Smooth muscle cell (in vitro differentiated cells): ENCODE measurements at regions not wholly inside any gene's neighbourhood (a gene's known extent, or its start where the extent isn't known, plus 50 kb on each side); places are given as distances from the start of the nearest gene placed in this dataset.

ENCODE experiments used
- DNase-seq: peaks from one replicate; lab custom pipeline; 2025; ENCODE audit not compliant: unreplicated experiment; lab: John Stamatoyannopoulos, UW
- H2AFZ ChIP-seq: fragments of 200-600 bp; sonication (generic); 2 replicates; pipeline ENCODE4 v1.6.0; 2016; ENCODE audit warnings: antibody characterized with exemption, low read depth, mild to moderate bottlenecking
- H3F3A ChIP-seq: fragments of 200-600 bp; sonication (generic); 2 replicates; pipeline ENCODE4 v1.6.0; 2017; ENCODE audit warnings: antibody characterized with exemption, low read depth
- H3K27ac ChIP-seq: fragments of 200-600 bp; sonication (generic); 2 replicates; pipeline ENCODE4 v1.5.1; 2016; ENCODE audit warnings: low read depth, mild to moderate bottlenecking
- H3K27me3 ChIP-seq: fragments of 200-600 bp; sonication (generic); 2 replicates; pipeline ENCODE4 v1.6.1; 2016; ENCODE audit warnings: low read depth, mild to moderate bottlenecking
- H3K36me3 ChIP-seq: fragments of 200-600 bp; sonication (generic); 2 replicates; pipeline ENCODE4 v1.5.1; 2016; ENCODE audit warnings: low read depth
- H3K4me1 ChIP-seq: fragments of 200-600 bp; sonication (generic); 2 replicates; pipeline ENCODE4 v1.5.1; 2016; ENCODE audit warnings: low read depth
- H3K4me2 ChIP-seq: fragments of 200-600 bp; sonication (generic); 2 replicates; pipeline ENCODE4 v1.6.0; 2016; ENCODE audit warnings: mild to moderate bottlenecking
- H3K4me3 ChIP-seq: fragments of 200-600 bp; sonication (generic); 2 replicates; pipeline ENCODE4 v1.5.1; 2016; ENCODE audit warnings: mild to moderate bottlenecking
- H3K79me2 ChIP-seq: fragments of 200-600 bp; sonication (generic); 2 replicates; pipeline ENCODE4 v1.6.0; 2016; ENCODE audit warnings: low read depth, mild to moderate bottlenecking
- H3K9ac ChIP-seq: fragments of 200-600 bp; sonication (generic); 2 replicates; pipeline ENCODE4 v1.6.0; 2016; ENCODE audit warnings: low read depth
- H3K9me3 ChIP-seq: fragments of 200-600 bp; sonication (generic); replicated peaks from 2 replicates; pipeline ENCODE4 v1.5.1; 2016; ENCODE audit warnings: low read depth
- H4K20me1 ChIP-seq: fragments of 200-600 bp; sonication (generic); 2 replicates; pipeline ENCODE4 v1.6.0; 2016; ENCODE audit warnings: low read depth
- WGBS: methylation state at CpG from one replicate; pipeline ENCODE4 v1.1.7; 2016; ENCODE audit warnings: low lambda C conversion rate; 5-methylcytosine and 5-hydroxymethylcytosine counted together
- TF ChIP-seq, protein P1 (sequence below): fragments of 200-600 bp; sonication (generic); IDR thresholded peaks from 2 replicates; pipeline ENCODE4 v1.5.1; 2017; ENCODE audit warnings: borderline replicate concordance, mild to moderate bottlenecking, antibody characterized with exemption; ENCODE audit not compliant: insufficient read depth, poor library complexity, severe bottlenecking

- no peak overlapping the region for H3K27ac ChIP-seq
- no peaks in the 10 kb centered on the region for H3K4me1 ChIP-seq
- TF ChIP-seq, protein P1, sequence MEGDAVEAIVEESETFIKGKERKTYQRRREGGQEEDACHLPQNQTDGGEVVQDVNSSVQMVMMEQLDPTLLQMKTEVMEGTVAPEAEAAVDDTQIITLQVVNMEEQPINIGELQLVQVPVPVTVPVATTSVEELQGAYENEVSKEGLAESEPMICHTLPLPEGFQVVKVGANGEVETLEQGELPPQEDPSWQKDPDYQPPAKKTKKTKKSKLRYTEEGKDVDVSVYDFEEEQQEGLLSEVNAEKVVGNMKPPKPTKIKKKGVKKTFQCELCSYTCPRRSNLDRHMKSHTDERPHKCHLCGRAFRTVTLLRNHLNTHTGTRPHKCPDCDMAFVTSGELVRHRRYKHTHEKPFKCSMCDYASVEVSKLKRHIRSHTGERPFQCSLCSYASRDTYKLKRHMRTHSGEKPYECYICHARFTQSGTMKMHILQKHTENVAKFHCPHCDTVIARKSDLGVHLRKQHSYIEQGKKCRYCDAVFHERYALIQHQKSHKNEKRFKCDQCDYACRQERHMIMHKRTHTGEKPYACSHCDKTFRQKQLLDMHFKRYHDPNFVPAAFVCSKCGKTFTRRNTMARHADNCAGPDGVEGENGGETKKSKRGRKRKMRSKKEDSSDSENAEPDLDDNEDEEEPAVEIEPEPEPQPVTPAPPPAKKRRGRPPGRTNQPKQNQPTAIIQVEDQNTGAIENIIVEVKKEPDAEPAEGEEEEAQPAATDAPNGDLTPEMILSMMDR = no peak
- H3F3A ChIP-seq = no peaks in the 10 kb centered on the region
- peaks cover 3% of the 10 kb centered on the region for H3K79me2 ChIP-seq
- no peak for DNase-seq
- H3K9ac ChIP-seq = no peak overlapping the region
- no peaks in the 10 kb centered on the region for H3K27me3 ChIP-seq
- H3K4me2 ChIP-seq = no peak overlapping the region
- no peaks in the 10 kb centered on the region for H3K9me3 ChIP-seq
- no peak overlapping the region for H3K4me3 ChIP-seq
- H2AFZ ChIP-seq = no peak overlapping the region
- H4K20me1 ChIP-seq = no peaks in the 10 kb centered on the region
- peaks cover 9% of the 10 kb centered on the region for H3K36me3 ChIP-seq
Observed at GRCh38 chr14:89592961-89593360, 175.9 kb upstream of the FOXN3 start.

GRCh38 chr14:89589400-89590118 lies 172.5 kb upstream of the FOXN3 start:
- Histone ChIP-seq H4K20me1 (no peaks in the 10 kb centered on the region), H2AFZ (no peak overlapping the region), H3K9ac (no peak overlapping the region), H3K4me1 (no peaks in the 10 kb centered on the region), H3K27me3 (no peaks in the 10 kb centered on the region), H3K4me2 (no peak overlapping the region), H3K4me3 (no peak overlapping the region), H3F3A (no peaks in the 10 kb centered on the region), H3K9me3 (no peaks in the 10 kb centered on the region), H3K27ac (no peak overlapping the region), H3K36me3 (no peaks in the 10 kb centered on the region), H3K79me2 (no peaks in the 10 kb centered on the region)
- no peak for DNase-seq
- 95% methylated on average over 11 of the region's 11 CpGs for WGBS
- TF ChIP-seq, protein P1 = no peak

DNA sequence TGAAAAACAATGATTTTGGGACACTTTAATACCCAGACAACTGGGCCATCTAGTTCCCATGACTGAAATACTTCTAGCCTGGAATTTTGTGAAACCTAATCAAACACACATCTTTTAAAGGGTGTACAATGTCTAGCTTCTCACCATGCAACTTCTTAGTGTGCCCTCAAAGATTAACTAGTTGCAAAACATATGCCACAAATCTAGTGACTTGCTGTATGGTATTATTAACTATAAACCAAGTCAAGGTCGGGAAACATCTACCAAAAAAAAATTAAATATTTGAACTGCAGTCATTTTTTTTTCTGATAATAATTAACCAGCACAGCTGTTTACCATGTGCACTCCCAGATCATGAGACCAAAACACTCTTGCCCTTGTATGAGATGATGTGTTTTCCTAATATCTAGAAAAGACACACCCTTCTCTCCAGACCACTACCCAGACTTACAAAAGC lies 171.8 kb upstream of the FOXN3 start:
- DNase-seq = no peak
- H3K4me1 ChIP-seq = no peaks in the 10 kb centered on the region
- TF ChIP-seq, protein P1 = no peak
- no peak overlapping the region for H3K27ac ChIP-seq
- 89% methylated on average over 1 of the region's 1 CpG for WGBS
- H2AFZ ChIP-seq = no peak overlapping the region
- no peak overlapping the region for H3K4me3 ChIP-seq
- H3K9me3 ChIP-seq = no peaks in the 10 kb centered on the region
- H3K9ac ChIP-seq = no peak overlapping the region
- H3K4me2 ChIP-seq = no peak overlapping the region
- H3K27me3 ChIP-seq = no peaks in the 10 kb centered on the region
- H3F3A ChIP-seq = no peaks in the 10 kb centered on the region
- no peaks in the 10 kb centered on the region for H3K79me2 ChIP-seq
- no peaks in the 10 kb centered on the region for H4K20me1 ChIP-seq
- H3K36me3 ChIP-seq = no peaks in the 10 kb centered on the region

DNA sequence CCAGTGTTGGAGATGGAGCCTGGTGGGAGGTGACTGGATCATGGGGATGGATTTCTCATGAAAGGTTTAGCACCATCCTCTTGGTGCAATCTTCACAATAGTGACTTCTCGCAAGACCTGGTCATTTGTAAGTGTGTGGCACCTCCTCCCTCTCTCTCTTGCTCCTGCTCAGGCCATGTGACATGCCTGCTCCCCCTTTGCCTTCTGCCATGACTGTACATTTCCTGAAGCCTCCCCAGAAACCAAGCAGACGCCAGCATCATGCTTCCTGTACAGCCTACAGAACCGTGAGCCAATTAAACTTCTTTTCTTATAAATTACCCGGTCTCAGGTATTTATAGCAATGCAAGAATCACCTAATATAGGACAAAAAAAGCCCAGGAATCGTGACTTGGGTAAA lies 171.0 kb upstream of the FOXN3 start:
- Histone ChIP-seq H2AFZ (no peak overlapping the region), H4K20me1 (no peaks in the 10 kb centered on the region), H3K4me2 (no peak overlapping the region), H3K27ac (no peak overlapping the region), H3K36me3 (no peaks in the 10 kb centered on the region), H3K4me3 (no peak overlapping the region), H3K27me3 (no peaks in the 10 kb centered on the region), H3K9ac (no peak overlapping the region), H3F3A (no peaks in the 10 kb centered on the region), H3K4me1 (no peaks in the 10 kb centered on the region), H3K79me2 (no peaks in the 10 kb centered on the region), H3K9me3 (no peaks in the 10 kb centered on the region)
- TF ChIP-seq, protein P1 = no peak
- WGBS = 94% methylated on average over 5 of the region's 5 CpGs
- DNase-seq = no peak
